DOHH2 (cell line): ENCODE measurements at regions not wholly inside any gene's neighbourhood (a gene's known extent, or its start where the extent isn't known, plus 50 kb on each side); places are given as distances from the start of the nearest gene placed in this dataset.

Experiments used
- H3F3A ChIP-seq: fragments of 200-600 bp; sonication (generic), shearing (Covaris generic); 2 replicates; pipeline ENCODE4 v1.6.0; 2016; ENCODE audit warnings: antibody characterized with exemption, mild to moderate bottlenecking; ENCODE audit not compliant: control insufficient read depth, insufficient read depth
- H3K27ac ChIP-seq: fragments of 200-600 bp; sonication (generic); 2 replicates; pipeline ENCODE4 v1.5.1; 2014; ENCODE audit warnings: low read depth, mild to moderate bottlenecking, low read length, moderate library complexity
- H3K27me3 ChIP-seq: fragments of 200-600 bp; sonication (generic); 2 replicates; pipeline ENCODE4 v1.6.1; 2014; ENCODE audit warnings: mild to moderate bottlenecking, low read length, mixed read lengths; ENCODE audit not compliant: control insufficient read depth
- H3K36me3 ChIP-seq: fragments of 200-600 bp; sonication (generic); 2 replicates; pipeline ENCODE4 v1.6.1; 2014; ENCODE audit warnings: mild to moderate bottlenecking, low read length, moderate library complexity, mixed read lengths; ENCODE audit not compliant: control insufficient read depth
- H3K4me1 ChIP-seq: fragments of 200-600 bp; sonication (generic); 2 replicates; pipeline ENCODE4 v1.6.1; 2014; ENCODE audit warnings: mild to moderate bottlenecking, low read length, mixed read lengths; ENCODE audit not compliant: control insufficient read depth
- H3K4me2 ChIP-seq: fragments of 200-600 bp; sonication (generic); 2 replicates; pipeline ENCODE4 v1.6.0; 2014; ENCODE audit warnings: mild to moderate bottlenecking, low read length, moderate library complexity
- H3K4me3 ChIP-seq: fragments of 200-600 bp; sonication (generic); 2 replicates; pipeline ENCODE4 v1.5.1; 2014; ENCODE audit warnings: mild to moderate bottlenecking, low read length, mixed read lengths
- H3K79me2 ChIP-seq: fragments of 200-600 bp; sonication (generic); 2 replicates; pipeline ENCODE4 v1.6.1; 2014; ENCODE audit warnings: mild to moderate bottlenecking, low read length, mixed read lengths; ENCODE audit not compliant: control insufficient read depth
- H3K9me2 ChIP-seq: fragments of 200-600 bp; sonication (generic); replicated peaks from 2 replicates; pipeline ENCODE4 v1.6.1; 2014; ENCODE audit warnings: mild to moderate bottlenecking, low read length, mixed read lengths; ENCODE audit not compliant: control insufficient read depth
- H3K9me3 ChIP-seq: fragments of 200-600 bp; sonication (generic); 2 replicates; pipeline ENCODE4 v1.6.1; 2014; ENCODE audit warnings: antibody characterized with exemption, low read length, mixed read lengths; ENCODE audit not compliant: control insufficient read depth, insufficient read depth
- H4K20me1 ChIP-seq: fragments of 200-600 bp; sonication (generic); 2 replicates; pipeline ENCODE4 v1.6.0; 2014; ENCODE audit warnings: low read depth, mild to moderate bottlenecking, antibody characterized with exemption, low read length, moderate library complexity; ENCODE audit not compliant: control insufficient read depth, insufficient read depth
- EZH2phosphoT487 ChIP-seq: fragments of 200-600 bp; sonication (generic); IDR thresholded peaks from 2 replicates; pipeline ENCODE4 v1.6.1; 2017; ENCODE audit warnings: borderline replicate concordance, mild to moderate bottlenecking, antibody characterized with exemption, low read length, moderate library complexity, mixed read lengths
- TF ChIP-seq, protein P1 (sequence below): fragments of 200-600 bp; sonication (generic); IDR thresholded peaks from one replicate; pipeline ENCODE4 v1.5.1; 2014; ENCODE audit warnings: antibody characterized with exemption, mild to moderate bottlenecking, low read depth, low read length; ENCODE audit not compliant: poor library complexity, severe bottlenecking

DNA sequence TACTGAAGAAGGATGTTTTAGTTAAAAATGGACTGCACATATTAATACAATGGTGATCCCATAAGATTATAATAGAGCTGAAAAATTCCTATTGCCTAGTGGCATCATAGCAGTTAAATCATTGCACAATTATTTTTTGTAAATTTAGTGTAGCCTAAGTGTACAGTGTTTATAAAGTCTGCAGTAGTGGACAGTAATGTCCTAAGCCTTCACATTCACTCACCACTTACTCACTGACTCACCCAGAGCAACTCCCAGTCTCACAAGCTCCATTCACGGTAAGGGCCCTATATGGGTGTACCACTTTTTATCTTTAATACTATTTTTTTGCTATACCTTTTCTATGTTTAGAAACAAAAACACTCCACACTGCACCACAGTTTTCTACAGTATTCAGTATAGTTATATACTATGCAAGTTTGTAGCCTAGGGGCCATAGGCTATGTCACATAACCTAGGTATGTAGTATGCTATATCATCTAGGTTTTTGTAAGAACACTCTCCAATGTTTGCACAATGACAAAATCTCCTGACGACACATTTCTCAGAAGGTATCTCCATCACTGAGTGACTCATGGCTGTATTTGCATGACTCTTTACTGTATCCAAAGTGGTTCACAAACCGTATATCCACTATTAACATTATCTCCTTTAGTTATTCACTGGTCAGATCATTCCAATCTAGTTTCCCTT, 536.0 kb downstream of the KLF12 start:
- Histone ChIP-seq H4K20me1 (no peaks in the 10 kb centered on the region), H3K9me2 (no peaks in the 10 kb centered on the region), H3K27me3 (no peaks in the 10 kb centered on the region), H3K4me1 (no peaks in the 10 kb centered on the region), H3K79me2 (no peaks in the 10 kb centered on the region), H3K9me3 (no peaks in the 10 kb centered on the region), H3K36me3 (no peaks in the 10 kb centered on the region), H3K27ac (no peak overlapping the region), H3K4me3 (no peak overlapping the region), H3F3A (no peaks in the 10 kb centered on the region), H3K4me2 (no peak overlapping the region)
- TF ChIP-seq, protein P1, sequence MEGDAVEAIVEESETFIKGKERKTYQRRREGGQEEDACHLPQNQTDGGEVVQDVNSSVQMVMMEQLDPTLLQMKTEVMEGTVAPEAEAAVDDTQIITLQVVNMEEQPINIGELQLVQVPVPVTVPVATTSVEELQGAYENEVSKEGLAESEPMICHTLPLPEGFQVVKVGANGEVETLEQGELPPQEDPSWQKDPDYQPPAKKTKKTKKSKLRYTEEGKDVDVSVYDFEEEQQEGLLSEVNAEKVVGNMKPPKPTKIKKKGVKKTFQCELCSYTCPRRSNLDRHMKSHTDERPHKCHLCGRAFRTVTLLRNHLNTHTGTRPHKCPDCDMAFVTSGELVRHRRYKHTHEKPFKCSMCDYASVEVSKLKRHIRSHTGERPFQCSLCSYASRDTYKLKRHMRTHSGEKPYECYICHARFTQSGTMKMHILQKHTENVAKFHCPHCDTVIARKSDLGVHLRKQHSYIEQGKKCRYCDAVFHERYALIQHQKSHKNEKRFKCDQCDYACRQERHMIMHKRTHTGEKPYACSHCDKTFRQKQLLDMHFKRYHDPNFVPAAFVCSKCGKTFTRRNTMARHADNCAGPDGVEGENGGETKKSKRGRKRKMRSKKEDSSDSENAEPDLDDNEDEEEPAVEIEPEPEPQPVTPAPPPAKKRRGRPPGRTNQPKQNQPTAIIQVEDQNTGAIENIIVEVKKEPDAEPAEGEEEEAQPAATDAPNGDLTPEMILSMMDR: no peak
- TF ChIP-seq EZH2phosphoT487: no peak

DNA sequence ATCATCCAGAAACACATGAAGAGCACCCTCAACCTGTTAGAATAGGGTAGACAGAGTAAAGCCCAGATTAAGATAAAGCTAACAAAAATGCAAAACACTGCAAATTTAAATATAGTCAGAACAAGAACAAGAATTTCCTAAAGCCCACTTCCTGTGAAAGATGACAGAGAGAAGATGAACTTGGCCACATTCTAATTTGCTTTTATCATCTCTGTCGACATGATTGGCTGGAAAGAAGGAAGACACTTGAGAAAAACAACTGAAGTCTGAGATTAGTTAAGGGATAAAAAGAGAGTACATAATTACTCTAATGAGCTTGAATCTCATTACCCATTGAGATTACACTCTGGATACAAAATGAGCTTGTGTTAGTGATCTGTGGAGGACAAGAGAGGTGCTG, 537.6 kb downstream of the KLF5 start:
- Histone ChIP-seq H3K4me2 (no peak overlapping the region), H3F3A (no peaks in the 10 kb centered on the region), H3K4me1 (no peaks in the 10 kb centered on the region), H3K4me3 (no peak overlapping the region), H3K27ac (no peak overlapping the region), H3K36me3 (no peaks in the 10 kb centered on the region), H3K9me2 (no peaks in the 10 kb centered on the region), H3K79me2 (no peaks in the 10 kb centered on the region), H3K9me3 (no peaks in the 10 kb centered on the region), H3K27me3 (no peaks in the 10 kb centered on the region), H4K20me1 (no peaks in the 10 kb centered on the region)
- TF ChIP-seq EZH2phosphoT487: no peak
- TF ChIP-seq, protein P1: no peak

DNA sequence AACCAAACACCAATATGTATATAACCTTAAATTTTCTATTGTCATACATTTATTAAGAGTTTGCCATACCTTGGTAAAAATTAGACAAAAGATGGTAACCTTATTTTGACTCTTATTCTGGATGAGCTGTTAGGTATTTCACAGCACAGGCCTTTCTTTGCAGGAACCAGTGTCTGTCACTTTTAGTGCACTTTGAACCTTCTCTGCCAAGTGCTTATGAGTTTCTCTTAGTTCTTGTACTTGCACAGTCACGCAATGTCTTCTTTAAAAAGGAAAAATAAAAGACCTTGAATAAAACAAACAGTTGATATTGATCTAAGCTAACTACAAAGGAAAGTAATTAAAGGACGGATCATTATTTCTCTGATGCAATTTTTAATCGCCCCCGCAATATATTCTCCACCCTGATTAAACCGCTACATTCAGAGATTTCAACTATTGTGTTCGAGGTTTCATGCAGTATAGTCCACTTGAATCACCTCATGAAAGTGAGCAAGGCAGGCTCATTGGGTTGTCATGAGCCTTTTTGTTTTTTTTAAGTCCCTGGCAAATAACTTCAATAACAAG, 534.5 kb downstream of the KLF5 start:
- Histone ChIP-seq H3K4me1 (no peaks in the 10 kb centered on the region), H3K4me3 (no peak overlapping the region), H3F3A (no peaks in the 10 kb centered on the region), H3K27me3 (no peaks in the 10 kb centered on the region), H3K4me2 (no peak overlapping the region), H3K36me3 (no peaks in the 10 kb centered on the region), H3K79me2 (no peaks in the 10 kb centered on the region), H3K27ac (no peak overlapping the region), H3K9me2 (no peaks in the 10 kb centered on the region), H4K20me1 (no peaks in the 10 kb centered on the region), H3K9me3 (no peaks in the 10 kb centered on the region)
- no peak for TF ChIP-seq EZH2phosphoT487
- TF ChIP-seq, protein P1: no peak
